ENCODE measurements at regions not wholly inside any gene's neighbourhood (a gene's known extent, or its start where the extent isn't known, plus 50 kb on each side); places are given as distances from the start of the nearest gene placed in this dataset.

GRCh38 chr2:8432706-8433336, 249.0 kb upstream of the ID2 start:
- ChIA-PET CTCF (interaction anchor here (1.3 kb wide), 1 partner anchor 49 kb away, joined by 3 read pairs; no protein-coding TSS in a partner anchor), POLR2A (no interaction called here)
- intact Hi-C loops (cut with micrococcal nuclease), result no loop called here

DNA sequence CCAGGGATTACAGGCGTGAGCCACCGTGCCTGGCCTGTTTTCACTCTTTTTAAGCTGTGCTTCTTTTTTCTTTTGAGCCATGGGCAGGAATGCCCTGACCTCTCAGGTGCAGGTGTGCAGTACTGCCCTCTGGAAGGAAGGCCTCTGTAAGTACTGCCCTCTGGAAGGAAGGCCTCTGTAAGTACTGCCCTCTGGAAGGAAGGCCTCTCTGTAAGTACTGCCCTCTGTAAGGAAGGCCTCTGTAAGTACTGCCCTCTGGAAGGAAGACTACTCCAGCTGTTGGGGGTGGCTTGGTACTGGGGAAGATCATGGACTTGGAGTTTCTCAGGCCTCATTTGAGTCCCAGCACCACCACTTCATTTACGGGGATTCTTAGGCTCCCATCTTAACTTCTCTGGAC, 248.5 kb upstream of the ID2 start:
- H3K36me3 Mint-ChIP-seq (ENCODE audit: low read depth), result no peaks in the 10 kb centered on the region
- POLR2A ChIA-PET, result no interaction called here
- no peaks in the 10 kb centered on the region for H3K27me3 Mint-ChIP-seq
- no peaks in the 10 kb centered on the region for H3K9me3 Mint-ChIP-seq
- no peak for ATAC-seq
- CTCF ChIA-PET, result interaction anchor here (1.3 kb wide), 1 partner anchor 49 kb away, joined by 3 read pairs; no protein-coding TSS in a partner anchor
- intact Hi-C loops (cut with micrococcal nuclease), result no loop called here
- no peak for DNase-seq
- peaks cover 13% of the 10 kb centered on the region for H3K4me1 Mint-ChIP-seq (ENCODE audit: low read depth)
- no peak overlapping the region for H3K4me3 Mint-ChIP-seq
- peak overlapping the region; percentile 63 for H3K27ac Mint-ChIP-seq
- TF ChIP-seq CTCF (IDR thresholded peaks at IDR 0.05), result no peak

More at GRCh38 chr2:8432706-8433336, 249.0 kb upstream of the ID2 start:
- no peak for DNase-seq
- H3K27me3 Mint-ChIP-seq, result no peaks in the 10 kb centered on the region
- H3K9me3 Mint-ChIP-seq, result no peaks in the 10 kb centered on the region
- TF ChIP-seq CTCF (IDR thresholded peaks at IDR 0.05), result no peak
- H3K27ac Mint-ChIP-seq, result peak overlapping the region; percentile 34
- peak; percentile 37 for ATAC-seq
- peaks cover 12% of the 10 kb centered on the region for H3K4me1 Mint-ChIP-seq (ENCODE audit: low read depth)
- no peaks in the 10 kb centered on the region for H3K36me3 Mint-ChIP-seq (ENCODE audit: low read depth)
- H3K4me3 Mint-ChIP-seq, result peak overlapping the region; percentile 4

DNA sequence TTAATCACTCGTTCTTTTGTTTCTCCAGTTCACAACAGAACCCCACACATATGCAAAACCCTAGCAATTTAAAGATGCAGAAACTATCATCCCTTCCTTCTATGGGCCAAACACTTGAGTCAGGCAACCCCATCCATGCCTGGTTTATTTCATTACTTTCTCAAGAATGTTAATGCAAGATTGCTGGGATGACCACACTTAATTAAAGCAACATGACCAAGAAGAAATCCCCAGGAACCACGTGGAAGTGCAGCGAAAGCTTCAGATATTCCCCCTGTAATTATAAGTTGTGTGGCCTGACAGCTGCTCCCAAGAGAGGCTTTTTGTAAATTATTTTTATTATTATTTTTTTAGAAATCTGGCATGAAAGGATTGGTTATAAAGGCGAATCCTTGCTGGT, 246.2 kb upstream of the ID2 start:
- intact Hi-C loops (cut with micrococcal nuclease), result no loop called here
- Mint-ChIP-seq H3K9me3 (no peaks in the 10 kb centered on the region), H3K36me3 (ENCODE audit: low read depth) (no peaks in the 10 kb centered on the region), H3K4me3 (no peak overlapping the region), H3K27ac (no peak overlapping the region), H3K4me1 (ENCODE audit: low read depth) (peaks cover 20% of the 10 kb centered on the region), H3K27me3 (no peaks in the 10 kb centered on the region)
- ChIA-PET POLR2A (no interaction called here), CTCF (no interaction called here)
- ATAC-seq (no peak), DNase-seq (no peak)
- TF ChIP-seq CTCF (IDR thresholded peaks at IDR 0.05), result no peak

DNA sequence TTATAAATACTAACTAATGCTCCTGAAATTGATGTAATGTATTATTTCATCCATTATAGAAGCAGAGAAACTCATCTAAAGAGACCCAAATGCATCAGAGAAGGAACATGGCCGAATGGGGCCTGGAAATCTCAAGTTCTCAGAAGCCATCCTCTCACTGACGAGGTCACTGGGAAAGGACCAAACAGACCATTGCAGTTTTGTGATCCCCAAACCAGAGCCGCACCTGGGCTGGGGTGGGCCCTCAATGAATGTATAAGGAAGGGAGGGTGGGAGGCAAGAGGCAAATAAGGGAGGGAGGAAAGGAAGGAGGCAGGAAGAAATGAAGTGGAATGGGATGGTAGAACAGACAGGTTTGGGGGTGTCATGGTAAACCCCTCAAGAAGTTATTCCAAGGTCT, 245.3 kb upstream of the ID2 start:
- Mint-ChIP-seq H3K36me3 (ENCODE audit: low read depth) (no peaks in the 10 kb centered on the region), H3K4me1 (ENCODE audit: low read depth) (peaks cover 20% of the 10 kb centered on the region), H3K9me3 (no peaks in the 10 kb centered on the region), H3K4me3 (no peak overlapping the region), H3K27ac (no peak overlapping the region), H3K27me3 (peaks cover 2% of the 10 kb centered on the region)
- POLR2A ChIA-PET, result no interaction called here
- no peak for DNase-seq
- intact Hi-C loops (cut with micrococcal nuclease), result no loop called here
- no peak for ATAC-seq
- CTCF ChIA-PET, result no interaction called here
- no peak for TF ChIP-seq CTCF (IDR thresholded peaks at IDR 0.05)

DNA sequence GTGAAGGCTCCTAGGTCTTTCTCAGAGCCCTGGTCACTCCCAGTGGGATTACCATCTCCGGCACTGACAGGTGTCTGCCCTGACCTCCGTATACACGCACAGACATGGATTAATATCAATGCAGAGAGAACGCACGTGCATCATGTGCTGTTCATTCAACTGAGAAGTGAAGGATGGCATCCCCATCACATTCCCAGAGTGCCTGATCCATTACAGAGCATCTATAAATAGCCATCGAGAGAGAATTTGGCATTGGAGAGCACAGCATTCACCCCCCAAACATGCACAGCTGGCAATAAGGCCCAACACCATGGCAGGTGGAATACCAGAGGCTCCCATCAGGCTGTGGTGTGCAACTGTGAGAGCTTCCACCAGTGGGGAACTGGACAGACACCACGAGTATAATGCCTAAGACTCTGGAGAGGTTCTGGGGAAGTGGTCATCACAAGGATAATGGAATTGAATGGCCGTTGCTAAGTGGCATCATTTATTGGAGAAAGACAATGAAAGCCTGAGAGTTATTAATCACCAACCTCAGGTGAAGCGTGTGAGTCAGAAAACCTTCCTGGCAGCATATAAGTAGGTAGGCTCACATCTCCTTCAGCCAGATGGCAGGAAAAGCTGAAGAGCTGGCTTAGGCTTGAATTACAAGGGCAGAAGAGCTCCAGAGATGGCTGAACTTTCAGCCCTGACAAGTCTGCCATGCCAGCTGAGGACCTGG, 244.5 kb upstream of the ID2 start:
- Mint-ChIP-seq H3K36me3 (ENCODE audit: low read depth) (no peaks in the 10 kb centered on the region), H3K4me3 (no peak overlapping the region), H3K9me3 (no peaks in the 10 kb centered on the region), H3K4me1 (ENCODE audit: low read depth) (peaks cover 20% of the 10 kb centered on the region), H3K27ac (no peak overlapping the region), H3K27me3 (peaks cover 2% of the 10 kb centered on the region)
- intact Hi-C loops (cut with micrococcal nuclease), result no loop called here
- no peak for TF ChIP-seq CTCF (IDR thresholded peaks at IDR 0.05)
- ChIA-PET CTCF (no interaction called here), POLR2A (no interaction called here)
- DNase-seq, result no peak
- no peak for ATAC-seq
